GM12891 (cell line): ENCODE measurements at regions not wholly inside any gene's neighbourhood (a gene's known extent, or its start where the extent isn't known, plus 50 kb on each side); places are given as distances from the start of the nearest gene placed in this dataset.

ENCODE experiments used
- POLR2A ChIP-seq: IDR thresholded peaks from 2 replicates; pipeline ENCODE4 v1.6.1; 2011; ENCODE audit warnings: low read depth, low read length, control low read depth
- TAF1 ChIP-seq: IDR thresholded peaks from 2 replicates; pipeline ENCODE4 v1.6.1; 2011; ENCODE audit warnings: low read depth, low read length, control low read depth

DNA sequence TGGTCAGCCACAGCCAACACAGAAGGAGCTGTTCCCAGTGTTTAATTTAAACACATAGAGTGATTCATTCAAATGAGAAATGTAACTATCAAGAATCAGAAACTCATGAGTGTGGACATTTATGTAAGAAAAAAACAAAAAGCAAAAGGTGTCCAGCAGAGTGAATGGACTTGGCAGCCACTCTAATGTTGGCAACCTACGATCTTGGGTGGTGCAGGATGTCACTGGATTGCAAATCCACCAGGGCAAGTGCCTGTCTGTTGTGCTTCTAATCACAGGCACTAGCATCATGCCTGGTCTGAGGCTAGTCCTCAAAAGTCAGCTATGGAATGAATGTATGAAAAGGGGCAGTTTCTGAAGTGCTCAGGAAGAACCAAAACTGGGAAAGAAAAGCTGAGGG lies 277.7 kb upstream of the CLNK start:
- TF ChIP-seq POLR2A (no peak), TAF1 (no peak)
